GM12891 (cell line): ENCODE measurements at regions not wholly inside any gene's neighbourhood (a gene's known extent, or its start where the extent isn't known, plus 50 kb on each side); places are given as distances from the start of the nearest gene placed in this dataset.

ENCODE experiments used
- PAX5 ChIP-seq: IDR thresholded peaks from 2 replicates; pipeline ENCODE4 v1.6.1; 2011; ENCODE audit warnings: low read length, moderate library complexity, mild to moderate bottlenecking; ENCODE audit not compliant: insufficient read depth, severe bottlenecking
- POLR2A ChIP-seq: IDR thresholded peaks from 2 replicates; pipeline ENCODE4 v1.6.1; 2011; ENCODE audit warnings: low read depth, low read length, control low read depth
- POLR2AphosphoS5 ChIP-seq: IDR thresholded peaks from 2 replicates; pipeline ENCODE4 v1.6.1; 2011; ENCODE audit warnings: low read depth, low read length, control low read depth
- POU2F2 ChIP-seq: IDR thresholded peaks from 2 replicates; pipeline ENCODE4 v1.6.1; 2011; ENCODE audit warnings: low read depth, mild to moderate bottlenecking, control low read depth, low read length, moderate library complexity
- SPI1 ChIP-seq: IDR thresholded peaks from 2 replicates; pipeline ENCODE4 v1.6.1; 2011; ENCODE audit warnings: low read depth, low read length, control low read depth
- TAF1 ChIP-seq: IDR thresholded peaks from 2 replicates; pipeline ENCODE4 v1.6.1; 2011; ENCODE audit warnings: low read depth, low read length, control low read depth

DNA sequence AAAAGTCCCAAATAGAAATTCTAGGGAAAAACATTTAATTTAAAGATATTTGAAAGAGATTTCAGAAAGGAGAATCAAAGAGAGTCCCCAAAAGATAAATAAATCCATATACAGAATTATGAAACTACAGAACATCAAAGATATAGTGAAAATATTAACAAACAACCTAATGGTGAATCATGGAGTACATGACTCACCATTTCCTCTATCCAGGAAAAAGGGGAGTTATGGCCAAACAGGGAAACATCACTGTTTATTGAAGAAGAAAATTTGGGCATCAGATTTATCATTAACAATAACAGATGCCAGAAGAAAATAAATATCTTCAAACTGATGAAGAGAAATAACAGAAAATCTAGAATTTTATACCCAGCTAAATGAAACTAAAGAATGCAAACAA, 448.3 kb downstream of the CDH2 start:
- no peak for TF ChIP-seq POLR2AphosphoS5
- no peak for TF ChIP-seq POLR2A
- no peak for TF ChIP-seq SPI1
- no peak for TF ChIP-seq TAF1
- no peak for TF ChIP-seq POU2F2
- no peak for TF ChIP-seq PAX5
